ENCODE measurements at regions not wholly inside any gene's neighbourhood (a gene's known extent, or its start where the extent isn't known, plus 50 kb on each side); places are given as distances from the start of the nearest gene placed in this dataset.

DNA sequence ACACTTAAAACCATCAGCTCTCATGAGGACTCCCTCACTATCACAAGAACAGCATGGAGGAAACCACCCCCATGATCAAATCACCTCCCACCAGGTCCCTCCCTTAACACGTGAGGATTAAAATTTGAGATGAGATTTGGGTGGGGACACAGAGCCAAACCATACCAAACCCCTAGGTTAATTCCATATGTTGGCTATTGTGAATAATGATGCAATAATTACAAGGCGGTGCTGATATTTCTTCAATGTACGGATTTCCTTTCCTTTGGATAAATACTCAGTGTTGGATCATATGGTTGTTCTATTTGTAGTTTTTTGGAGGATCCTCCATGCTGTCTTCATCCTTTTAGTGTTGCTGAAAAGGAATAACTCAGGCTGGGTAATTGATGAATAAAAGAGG lies 652.1 kb upstream of the PKDCC start:
- TF ChIP-seq CTCF (IDR thresholded peaks at IDR 0.05): no peak
- no peak for TF ChIP-seq POLR2A (IDR thresholded peaks at IDR 0.05)

All from thyroid gland (tissue), 4 donors.